ENCODE measurements at regions not wholly inside any gene's neighbourhood (a gene's known extent, or its start where the extent isn't known, plus 50 kb on each side); places are given as distances from the start of the nearest gene placed in this dataset.

DNA sequence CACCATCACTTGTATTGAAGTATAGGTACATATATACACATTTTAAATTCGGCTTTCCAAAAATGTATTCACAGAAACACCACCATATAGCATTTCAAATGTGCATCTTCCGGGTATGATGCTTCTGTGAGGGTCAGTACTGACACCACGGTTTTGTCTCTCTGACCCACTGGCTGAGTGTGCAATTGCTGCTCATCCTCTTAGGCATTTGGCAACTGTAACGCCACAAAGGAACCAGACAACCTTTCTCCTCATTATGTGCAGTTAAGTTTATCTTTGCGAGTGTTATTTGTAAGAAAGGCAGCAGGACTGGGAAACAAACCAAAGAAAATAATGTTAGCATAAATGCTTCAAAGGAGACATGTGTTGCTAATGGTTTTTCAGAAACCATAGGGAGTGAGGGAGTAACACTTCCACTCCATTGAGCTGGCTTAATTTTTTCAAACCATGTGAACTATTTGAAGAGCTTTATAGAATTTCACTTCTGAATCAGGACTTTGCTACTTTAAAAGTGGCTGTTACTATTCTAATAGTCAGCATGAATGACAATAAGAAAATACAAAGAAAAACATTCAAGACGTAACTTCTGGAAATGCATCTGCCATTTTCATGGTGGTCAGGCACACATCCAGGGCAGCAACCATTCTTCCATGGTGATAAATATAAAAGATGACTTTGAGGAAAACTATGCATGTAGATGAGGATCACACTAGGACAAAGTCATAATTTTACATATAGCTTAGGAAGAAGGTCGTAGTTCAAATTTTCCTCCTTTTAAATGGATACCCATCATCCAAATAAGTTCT is 423.3 kb downstream of the MZT1 start:
- TF ChIP-seq POLR2AphosphoS5 (IDR thresholded peaks at IDR 0.05): no peak
- TF ChIP-seq CTCF (IDR thresholded peaks at IDR 0.05): no peak

Data from sigmoid colon (tissue), 4 donors.